GM21390 (cell line): ENCODE measurements at regions not wholly inside any gene's neighbourhood (a gene's known extent, or its start where the extent isn't known, plus 50 kb on each side); places are given as distances from the start of the nearest gene placed in this dataset.
"Not testable (repeated sequence)": the region's sequence is repeated elsewhere in the genome, so short reads cannot be mapped to it uniquely, and the experiment has no call there.

Experiments
- ATAC-seq: cut with Tn5 transposase; IDR thresholded peaks from one replicate; pipeline ENCODE4 v1.9.1; 2021; ENCODE audit not compliant: unreplicated experiment

GRCh38 chr11:92465410-92465809, 240.8 kb downstream of the FAT3 start:
- ATAC-seq = not testable (repeated sequence)

GRCh38 chr11:92473736-92474135, 249.1 kb downstream of the FAT3 start:
- ATAC-seq = no peak

GRCh38 chr11:92475316-92475715, 250.7 kb downstream of the FAT3 start:
- no peak for ATAC-seq

DNA sequence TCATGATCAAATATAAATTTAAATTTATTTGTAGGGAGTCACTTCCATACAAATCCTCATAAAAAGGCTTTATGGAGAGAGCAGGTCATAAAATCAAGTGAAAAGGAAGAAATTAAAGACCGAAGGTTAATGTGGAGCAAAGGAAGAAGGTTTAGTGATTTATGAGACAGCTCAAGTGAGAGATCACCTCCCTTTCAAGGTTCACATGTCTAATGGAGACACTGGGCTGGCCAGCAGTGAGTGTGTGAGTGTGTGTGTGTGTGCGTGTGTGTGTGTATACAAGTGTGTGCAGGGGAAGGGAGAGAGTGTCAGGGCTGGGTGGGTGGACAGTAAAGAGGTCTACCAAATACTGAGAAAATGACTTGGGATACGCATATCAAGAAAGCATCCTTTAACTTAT, 251.2 kb downstream of the FAT3 start:
- ATAC-seq = no peak

DNA sequence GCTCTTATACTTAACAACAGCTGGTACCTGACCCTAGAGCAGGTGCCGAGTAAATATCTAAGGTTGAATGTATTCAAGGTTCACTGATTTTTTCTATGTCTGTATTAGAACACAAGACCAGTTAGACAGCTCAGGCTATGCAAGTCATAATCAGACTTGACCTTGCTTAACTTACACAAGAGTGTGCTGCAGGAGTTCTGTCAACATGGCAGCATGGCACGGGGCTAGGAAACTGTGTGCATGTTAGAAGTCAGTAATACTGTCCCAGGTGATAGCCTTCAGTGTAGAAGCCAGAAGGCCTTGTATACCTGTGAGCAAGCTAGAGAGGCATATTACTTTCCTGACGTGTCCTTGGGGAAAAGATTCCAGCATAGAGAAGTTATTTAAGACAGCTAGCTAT, 253.1 kb downstream of the FAT3 start:
- ATAC-seq = no peak

DNA sequence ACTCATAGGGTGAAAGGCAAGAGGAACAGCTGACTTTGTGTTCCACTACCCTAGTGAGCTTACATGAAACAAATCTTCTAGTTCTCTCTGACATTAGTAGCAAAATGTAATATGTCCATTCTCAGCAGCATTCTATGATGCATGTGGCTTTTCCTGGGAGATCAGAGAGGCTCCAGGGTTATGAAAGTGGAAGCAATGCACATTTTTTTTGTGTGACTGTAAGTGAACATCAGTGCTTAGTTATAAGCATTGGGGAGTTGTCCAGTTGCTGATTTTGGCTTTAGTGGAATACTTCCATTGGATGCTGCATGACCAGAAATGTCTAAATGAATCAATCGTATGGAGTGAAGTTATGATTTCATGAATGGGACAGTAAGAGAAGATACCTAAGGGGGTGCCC, 255.9 kb downstream of the FAT3 start:
- ATAC-seq = no peak

DNA sequence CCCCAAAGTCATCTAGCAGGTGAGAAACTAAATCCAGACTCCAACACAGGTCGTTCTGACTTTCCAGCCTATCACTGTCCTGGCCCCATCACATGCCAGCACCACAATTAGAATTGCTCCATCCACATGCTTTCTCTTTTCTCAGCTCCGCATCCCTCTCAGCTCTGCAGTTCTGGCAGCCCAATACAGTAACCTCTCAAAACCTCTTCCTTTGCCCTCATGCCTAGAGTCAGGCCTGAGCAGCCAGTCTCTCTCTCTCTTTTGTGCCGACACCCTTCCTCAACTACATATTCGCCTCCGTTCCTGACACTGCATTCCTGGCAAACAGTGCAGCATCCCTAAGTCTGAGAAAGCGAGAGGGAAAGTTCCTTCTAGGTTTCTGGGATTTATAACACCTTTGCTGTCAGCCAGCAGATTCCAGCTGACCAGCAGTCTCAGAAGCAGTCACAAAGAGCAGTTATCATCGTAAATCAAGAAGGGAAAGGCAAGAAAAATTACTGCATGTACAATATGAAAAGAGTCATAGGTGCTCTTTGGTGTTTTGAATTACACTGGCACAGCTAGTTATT, 258.0 kb downstream of the FAT3 start:
- ATAC-seq = no peak

GRCh38 chr11:92484570-92484969, 260.0 kb downstream of the FAT3 start:
- ATAC-seq = no peak

DNA sequence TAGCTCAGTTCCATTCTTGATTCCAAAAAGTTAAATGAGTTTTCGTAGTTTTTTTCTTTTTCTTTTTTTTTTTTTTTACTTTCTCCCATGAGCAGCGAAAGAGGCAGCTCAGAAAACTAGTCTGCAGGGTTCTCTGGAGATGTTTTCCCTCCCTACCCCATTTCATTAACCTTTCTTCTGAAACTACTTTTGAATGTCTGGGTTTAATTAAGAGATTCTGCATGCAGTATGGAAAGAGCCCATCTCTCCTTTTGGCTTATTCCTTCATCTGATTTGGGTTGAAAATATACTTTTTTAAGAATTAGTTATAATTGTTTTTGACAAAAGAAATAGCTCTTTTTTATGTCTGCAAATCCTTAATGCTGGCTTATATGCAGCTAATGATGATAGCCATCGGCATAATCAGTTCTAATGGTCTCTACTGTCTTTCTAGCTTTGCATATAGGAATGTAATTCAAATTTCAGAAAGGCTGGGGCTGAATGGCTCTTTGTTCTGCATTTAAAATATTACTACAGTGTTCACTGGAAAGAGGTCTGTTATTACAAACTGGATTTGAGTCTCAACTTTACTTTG, 265.3 kb downstream of the FAT3 start:
- no peak for ATAC-seq

DNA sequence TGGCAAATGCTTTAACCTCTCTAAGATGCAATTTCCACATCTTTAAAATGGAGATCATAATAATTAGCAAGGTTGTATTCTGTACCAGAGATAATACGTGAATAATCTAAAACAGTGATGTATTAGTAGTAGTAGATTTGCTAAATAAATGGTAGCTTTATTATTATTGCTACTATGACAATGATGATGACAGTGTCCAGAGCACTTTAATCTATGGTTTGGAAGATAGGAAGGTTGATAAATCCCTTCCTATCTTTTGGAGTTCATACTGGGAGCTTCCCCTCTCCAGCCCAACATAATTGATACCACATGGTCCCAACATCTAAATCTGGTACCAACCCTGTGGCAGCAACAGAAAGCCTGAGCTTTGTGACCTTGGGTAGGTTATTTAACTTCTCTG, 267.8 kb downstream of the FAT3 start:
- no peak for ATAC-seq

- ATAC-seq = no peak
Measured at GRCh38 chr11:92495107-92495793, 270.6 kb downstream of the FAT3 start.

DNA sequence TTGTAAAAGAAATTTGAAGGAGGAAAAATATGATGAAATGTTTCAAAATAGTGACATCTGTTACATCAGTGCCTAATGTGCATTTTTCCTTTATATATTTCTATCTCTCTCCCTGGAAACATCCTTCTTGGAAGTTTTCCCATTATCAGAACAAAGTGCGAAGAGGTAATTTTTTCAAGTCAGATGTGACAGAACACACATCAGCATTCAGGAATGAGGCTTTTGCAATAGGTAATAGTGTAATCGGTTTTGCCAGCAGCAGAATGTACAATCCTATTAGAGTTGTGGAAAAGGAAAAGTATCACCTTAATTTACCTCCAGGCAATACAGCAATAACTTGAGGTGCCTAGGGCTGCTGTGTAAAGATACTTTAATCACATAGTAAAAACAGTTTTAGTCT, 275.8 kb downstream of the FAT3 start:
- ATAC-seq = no peak

GRCh38 chr11:92501066-92501739, 276.6 kb downstream of the FAT3 start:
- ATAC-seq = no peak

GRCh38 chr11:92504004-92504403, 279.4 kb downstream of the FAT3 start:
- ATAC-seq = no peak

GRCh38 chr11:92504534-92504933, 279.9 kb downstream of the FAT3 start:
- no peak for ATAC-seq

- ATAC-seq = no peak
Measured at GRCh38 chr11:92505689-92506088, 281.1 kb downstream of the FAT3 start.

DNA sequence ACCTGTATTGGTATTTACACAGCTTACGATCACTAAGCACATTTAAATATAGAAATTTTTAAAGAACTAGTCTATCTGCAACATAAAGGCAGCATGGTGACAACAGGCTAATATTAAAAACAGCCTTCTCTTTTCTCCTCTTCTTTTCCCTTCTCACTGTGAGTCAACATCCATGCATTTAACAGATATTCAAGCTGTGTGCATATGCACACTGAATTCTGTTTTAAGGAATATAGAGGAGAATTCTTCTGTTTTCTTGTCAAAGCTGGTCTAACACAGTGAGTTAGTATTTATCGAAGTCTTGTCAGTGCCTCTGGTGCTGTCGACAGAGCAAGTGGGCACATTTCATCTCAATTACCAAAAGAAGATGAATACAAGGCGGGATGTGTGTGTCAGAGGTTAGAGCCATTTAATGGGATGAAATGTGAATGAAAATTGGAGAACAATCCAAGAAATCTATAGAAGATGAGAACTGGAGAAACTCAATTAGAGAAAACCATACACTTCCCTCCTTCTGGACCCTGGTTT, 282.3 kb downstream of the FAT3 start:
- ATAC-seq = no peak

DNA sequence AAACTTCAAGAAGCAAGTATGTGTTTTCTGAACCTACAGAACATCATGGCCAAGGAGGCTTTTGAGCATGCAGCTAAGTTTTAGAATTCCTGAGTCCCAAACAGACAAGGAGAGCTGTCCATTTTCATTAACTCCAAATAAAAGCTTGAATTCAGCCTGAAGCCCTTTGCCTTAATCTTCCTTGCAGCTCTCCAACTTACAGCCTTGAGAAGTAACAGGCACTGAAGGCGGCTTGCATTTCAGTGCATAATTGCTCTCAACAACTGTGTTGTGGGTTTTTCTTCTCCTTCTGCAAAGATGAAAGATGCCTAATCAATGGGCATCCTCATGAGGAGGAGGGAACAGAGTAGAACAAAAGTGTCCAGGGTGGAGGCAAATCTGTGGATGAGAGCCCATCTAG, 286.0 kb downstream of the FAT3 start:
- ATAC-seq = no peak

GRCh38 chr11:92511522-92512203, 287.0 kb downstream of the FAT3 start:
- no peak for ATAC-seq

DNA sequence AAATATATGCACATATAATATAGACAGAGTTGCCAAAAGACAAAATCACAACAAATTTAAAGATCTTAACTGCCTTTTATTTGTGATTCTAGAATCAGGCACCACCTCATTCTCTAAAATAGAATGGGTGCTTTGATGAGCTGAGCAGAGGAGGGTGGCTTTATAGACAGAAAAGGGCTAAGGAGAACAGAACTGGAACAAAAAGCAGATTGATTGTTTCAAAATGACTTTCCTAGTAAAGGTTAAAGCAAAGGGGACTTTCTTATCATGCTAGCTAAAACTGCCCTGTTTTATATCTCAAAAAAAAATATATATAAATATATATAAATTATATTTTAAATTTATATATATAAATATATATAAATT, 287.6 kb downstream of the FAT3 start:
- ATAC-seq = no peak

DNA sequence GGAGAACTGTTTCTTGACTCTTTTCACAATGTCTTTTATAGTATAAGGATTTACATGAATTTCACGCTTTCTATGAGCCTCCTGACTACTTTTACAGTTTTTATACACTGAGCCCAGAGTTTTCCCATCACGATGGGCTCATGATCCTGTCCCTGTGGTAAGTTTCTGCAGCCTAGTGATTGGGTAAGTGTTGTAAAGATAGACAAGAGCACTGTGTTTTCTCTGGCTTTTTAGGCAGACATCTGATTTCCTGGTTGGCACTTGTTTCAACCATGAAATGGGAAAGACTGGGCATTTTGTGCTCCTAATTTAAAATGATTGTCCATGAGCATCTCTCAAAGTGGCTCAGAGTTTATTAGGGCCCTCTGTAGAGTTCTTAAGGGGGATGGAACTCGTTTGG, 299.0 kb downstream of the FAT3 start:
- no peak for ATAC-seq
